ENCODE measurements at regions not wholly inside any gene's neighbourhood (a gene's known extent, or its start where the extent isn't known, plus 50 kb on each side); places are given as distances from the start of the nearest gene placed in this dataset.
"Not testable (repeated sequence)": the region's sequence is repeated elsewhere in the genome, so short reads cannot be mapped to it uniquely, and the experiment has no call there.

DNA sequence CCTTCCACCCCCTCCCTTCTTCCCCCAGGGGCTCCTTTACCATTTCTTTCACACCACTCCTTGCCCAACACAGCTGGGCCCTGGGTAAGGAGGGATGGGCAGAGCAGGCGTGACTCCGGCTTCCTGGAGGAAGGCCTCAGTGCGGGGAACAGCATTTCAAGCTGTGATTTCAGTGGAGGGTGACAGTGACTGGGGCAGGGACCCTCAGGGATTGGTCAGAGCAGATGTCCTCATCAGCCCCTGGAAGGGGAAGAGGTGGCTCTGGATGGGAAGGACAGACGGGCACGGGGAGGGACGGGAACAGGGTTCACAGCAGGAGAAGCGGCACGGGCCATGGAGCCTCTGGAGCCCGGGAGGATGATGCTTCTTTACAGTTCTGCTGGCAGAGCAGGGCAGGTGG is 130.8 kb upstream of the TWIST2 start:
- H3K4me2 ChIP-seq, result no peak overlapping the region
- no peak overlapping the region for H3K4me3 ChIP-seq
- H3K4me1 ChIP-seq, result no peaks in the 10 kb centered on the region
- H4K20me1 ChIP-seq, result no peaks in the 10 kb centered on the region
- no peaks in the 10 kb centered on the region for H3K36me3 ChIP-seq
- no peaks in the 10 kb centered on the region for H3K27me3 ChIP-seq
- peaks cover 0 to 20% (median 5%) of the 10 kb centered on the region in 11 experiments; a peak in 17 of 22 replicates for H3K9me3 ChIP-seq (replicated peaks in 1 of 11)
- no peak for TF ChIP-seq Cebpa-rat (IDR thresholded peaks at IDR 0.05)
- no peak overlapping the region for H3K9ac ChIP-seq
- no peak overlapping the region for H3K27ac ChIP-seq

DNA sequence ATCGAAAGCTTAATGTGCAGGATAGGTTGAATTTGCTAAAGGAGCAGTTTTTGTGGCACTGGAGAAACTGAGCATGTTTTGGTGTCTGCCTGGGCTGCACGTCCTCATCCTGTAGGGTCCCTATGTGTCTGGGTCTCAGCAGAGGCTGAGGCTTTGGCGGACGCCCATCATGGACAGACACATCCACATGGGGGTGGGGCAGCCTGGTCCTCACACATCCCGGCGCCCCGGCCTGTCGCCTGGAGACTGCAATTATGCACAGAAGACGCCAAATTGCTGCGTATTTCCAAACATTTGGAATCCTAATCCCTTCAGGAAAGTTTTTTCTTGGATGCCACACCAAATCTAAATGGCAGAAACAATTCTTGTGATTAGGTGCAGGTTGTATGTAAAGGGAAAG is 128.2 kb upstream of the TWIST2 start:
- no peak overlapping the region for H3K27ac ChIP-seq

DNA sequence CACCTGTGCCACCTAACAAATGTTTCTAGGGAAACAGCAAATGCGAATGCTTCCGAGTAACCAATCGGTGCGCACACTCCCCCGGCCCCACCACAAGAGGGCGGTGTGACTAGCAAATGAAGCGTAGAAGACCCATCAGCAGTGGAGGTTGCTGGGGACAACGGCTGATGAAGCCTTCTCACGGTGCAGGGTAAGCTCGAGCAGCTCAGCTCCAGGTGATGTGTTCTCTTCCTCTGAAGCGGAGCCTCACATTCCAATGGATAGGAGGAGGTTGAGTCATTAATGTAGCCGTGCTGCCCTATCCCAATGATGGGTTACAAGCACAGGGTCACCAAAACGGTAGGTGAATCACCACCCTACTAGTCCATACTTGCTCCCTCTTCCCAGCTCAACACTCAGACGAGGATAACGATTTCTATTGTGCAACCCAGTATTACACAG is 127.6 kb upstream of the TWIST2 start:
- Histone ChIP-seq H3K9ac (no peak overlapping the region), H3K36me3 (0 out of 22 replicates have a peak, but pooled peaks cover 0 to 5% (median 0%) of the 10 kb centered on the region in 11 experiments), H3K4me1 (peaks cover 0 to 25% (median 0%) of the 10 kb centered on the region in 10 experiments; a peak in 6 of 20 replicates), H3K4me3 (no peak overlapping the region), H3K27ac (no peak overlapping the region), H3K27me3 (no peaks in the 10 kb centered on the region), H3K4me2 (no peak overlapping the region), H3K9me3 (replicated peaks in 1 of 11) (peaks cover 9 to 40% (median 21%) of the 10 kb centered on the region in 11 experiments), H4K20me1 (no peaks in the 10 kb centered on the region)
- no peak for TF ChIP-seq Cebpa-rat (IDR thresholded peaks at IDR 0.05)

More for the DNA sequence above, 128.2 kb upstream of the TWIST2 start:
- Histone ChIP-seq H3K9me3 (replicated peaks in 1 of 11) (peaks cover 9 to 35% (median 21%) of the 10 kb centered on the region in 11 experiments), H3K4me1 (peaks cover 0 to 19% (median 0%) of the 10 kb centered on the region in 10 experiments; a peak in 6 of 20 replicates), H3K4me2 (no peak overlapping the region), H4K20me1 (no peaks in the 10 kb centered on the region), H3K9ac (no peak overlapping the region), H3K36me3 (0 out of 22 replicates have a peak, but pooled peaks cover 0 to 5% (median 0%) of the 10 kb centered on the region in 11 experiments), H3K4me3 (no peak overlapping the region), H3K27me3 (no peaks in the 10 kb centered on the region)
- no peak for TF ChIP-seq Cebpa-rat (IDR thresholded peaks at IDR 0.05)

DNA sequence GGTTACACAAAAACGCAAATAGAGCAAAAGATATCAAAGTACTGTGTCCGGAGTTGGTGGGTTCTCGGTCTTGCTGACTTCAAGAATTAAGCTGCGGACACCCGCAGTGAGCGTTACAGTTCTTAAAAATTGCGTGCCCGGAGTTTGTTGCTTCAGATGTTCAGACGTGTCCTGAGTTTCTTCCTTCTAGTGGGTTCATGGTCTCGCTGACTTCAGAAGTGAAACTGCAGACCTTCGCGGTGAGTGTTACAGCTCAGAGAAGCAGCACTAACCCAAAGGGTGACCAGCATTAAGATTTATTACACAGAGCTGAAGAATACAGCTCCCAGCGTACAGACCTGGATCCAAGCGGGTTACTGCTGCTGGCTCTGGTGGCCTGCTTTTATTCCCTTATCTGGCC is 125.7 kb upstream of the TWIST2 start:
- Histone ChIP-seq H3K36me3 (0 out of 22 replicates have a peak, but pooled peaks cover 0 to 5% (median 0%) of the 10 kb centered on the region in 11 experiments), H3K9me3 (replicated peaks in 1 of 11) (peaks cover 9 to 51% (median 26%) of the 10 kb centered on the region in 11 experiments)
- TF ChIP-seq Cebpa-rat (IDR thresholded peaks at IDR 0.05), result no peak

DNA sequence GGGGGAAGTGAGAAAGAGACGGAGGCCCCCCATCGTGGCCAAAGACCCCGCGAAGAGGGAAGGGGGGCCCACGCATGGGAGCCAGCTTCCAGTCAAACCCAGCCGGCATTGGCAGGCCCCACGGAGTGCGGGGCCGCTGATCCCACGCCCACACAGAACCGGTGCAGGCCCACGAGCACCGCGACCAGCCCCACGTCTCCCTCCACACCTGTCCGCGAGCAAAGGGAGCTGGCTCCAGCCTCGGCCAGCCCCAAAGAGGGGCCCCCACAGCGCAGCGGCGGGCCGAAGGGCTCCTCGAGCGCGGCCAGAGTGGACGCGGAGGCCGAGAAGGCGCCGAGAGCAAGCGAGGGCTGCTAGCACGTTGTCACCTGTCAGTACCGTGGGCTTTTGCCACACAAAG is 125.0 kb upstream of the TWIST2 start:
- 0 out of 22 replicates have a peak, but pooled peaks cover 0 to 5% (median 0%) of the 10 kb centered on the region in 11 experiments for H3K36me3 ChIP-seq

More for the DNA sequence above, 125.7 kb upstream of the TWIST2 start:
- Histone ChIP-seq H4K20me1 (no peaks in the 10 kb centered on the region), H3K4me3 (no peak overlapping the region), H3K4me1 (peaks cover 0 to 43% (median 0%) of the 10 kb centered on the region in 10 experiments; a peak in 6 of 20 replicates), H3K27me3 (no peaks in the 10 kb centered on the region), H3K4me2 (no peak overlapping the region), H3K27ac (no peak overlapping the region), H3K9ac (no peak overlapping the region)

DNA sequence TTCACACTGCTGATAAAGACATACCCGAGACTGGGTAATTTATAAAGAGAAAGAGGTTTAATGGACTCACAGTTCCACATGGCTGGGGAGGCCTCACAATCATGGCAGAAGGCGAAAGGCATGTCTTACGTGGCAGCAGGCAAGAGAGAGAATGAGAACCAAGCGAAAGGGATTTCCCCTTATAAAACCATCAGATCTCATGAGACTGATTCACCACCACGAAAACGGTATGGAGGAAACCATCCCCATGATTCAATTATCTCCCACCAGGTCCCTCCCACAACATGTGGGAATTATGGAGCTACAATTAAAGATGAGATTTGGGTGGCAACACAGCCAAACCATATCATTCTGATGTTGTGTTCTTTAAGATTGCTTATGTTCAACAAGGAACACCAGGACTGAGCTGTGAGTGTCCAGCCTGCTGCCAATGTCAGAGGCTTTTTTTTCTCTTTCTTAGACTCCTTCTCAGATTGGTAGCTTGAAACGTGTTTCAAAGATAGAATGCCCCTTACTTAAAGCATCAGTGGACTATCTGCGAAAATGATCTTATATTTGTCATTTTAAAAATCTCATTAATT is 124.1 kb upstream of the TWIST2 start:
- peak overlapping the region in 3 of 11 experiments; percentile 47 to 68 (median 53); a peak in 5 of 22 replicates for H3K27ac ChIP-seq
- H3K9ac ChIP-seq, result peak overlapping the region in 2 of 11 experiments; percentile 23 to 36; a peak in 2 of 22 replicates

More for the DNA sequence above, 125.0 kb upstream of the TWIST2 start:
- no peaks in the 10 kb centered on the region for H4K20me1 ChIP-seq
- no peak overlapping the region for H3K9ac ChIP-seq
- H3K9me3 ChIP-seq (replicated peaks in 1 of 11), result peaks cover 9 to 51% (median 26%) of the 10 kb centered on the region in 11 experiments
- peaks cover 0 to 50% (median 0%) of the 10 kb centered on the region in 10 experiments; a peak in 6 of 20 replicates for H3K4me1 ChIP-seq
- peak overlapping the region in 1 of 11 experiments; percentile 68; a peak in 1 of 22 replicates for H3K27ac ChIP-seq
- no peak overlapping the region for H3K4me3 ChIP-seq
- peak overlapping the region in 2 of 11 experiments; percentile 73 to 80; a peak in 4 of 22 replicates for H3K4me2 ChIP-seq
- no peak for TF ChIP-seq Cebpa-rat (IDR thresholded peaks at IDR 0.05)
- no peaks in the 10 kb centered on the region for H3K27me3 ChIP-seq

DNA sequence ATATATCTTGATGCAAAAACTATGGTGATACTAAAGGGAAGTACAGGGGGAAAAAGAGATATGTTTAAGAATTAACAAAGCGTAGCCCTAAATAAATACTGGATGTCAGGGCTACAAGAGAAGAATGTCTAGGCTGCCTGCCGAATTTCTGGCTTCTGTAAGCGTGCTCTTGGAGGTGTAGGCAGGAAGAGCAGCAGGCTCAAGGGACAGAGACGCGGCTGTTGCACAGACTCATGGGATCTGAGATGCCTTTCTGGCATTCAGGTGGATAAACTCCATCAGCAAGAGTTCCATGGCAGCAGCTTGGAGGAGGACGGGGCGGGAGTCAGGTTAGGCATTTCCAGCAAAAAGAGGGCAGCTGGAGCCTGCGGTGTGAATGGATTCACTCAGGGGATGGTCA is 123.2 kb upstream of the TWIST2 start:
- TF ChIP-seq Cebpa-rat (IDR thresholded peaks at IDR 0.05), result no peak
- H3K9me3 ChIP-seq (replicated peaks in 1 of 11), result peaks cover 9 to 42% (median 26%) of the 10 kb centered on the region in 11 experiments
- H3K36me3 ChIP-seq, result 0 out of 22 replicates have a peak, but pooled peaks cover 0 to 5% (median 0%) of the 10 kb centered on the region in 11 experiments
- peaks cover 0 to 68% (median 0%) of the 10 kb centered on the region in 10 experiments; a peak in 7 of 20 replicates for H3K4me1 ChIP-seq
- no peak overlapping the region for H3K9ac ChIP-seq
- H4K20me1 ChIP-seq, result no peaks in the 10 kb centered on the region
- no peaks in the 10 kb centered on the region; a peak in 1 of 22 replicates for H3K27me3 ChIP-seq
- peak overlapping the region in 3 of 11 experiments; percentile 0 to 80 (median 73); a peak in 5 of 22 replicates for H3K4me2 ChIP-seq
- peak overlapping the region in 1 of 10 experiments; percentile 39; a peak in 1 of 20 replicates for H3K4me3 ChIP-seq
- H3K27ac ChIP-seq, result peak overlapping the region in 3 of 11 experiments; percentile 36 to 68 (median 53); a peak in 5 of 22 replicates

More for the DNA sequence above, 124.1 kb upstream of the TWIST2 start:
- H3K36me3 ChIP-seq, H4K20me1 ChIP-seq, H3K27me3 ChIP-seq: not testable (repeated sequence)
- Histone ChIP-seq H3K4me3 (peak overlapping the region in 1 of 10 experiments; percentile 39; a peak in 1 of 20 replicates), H3K4me1 (peaks cover 0 to 59% (median 0%) of the 10 kb centered on the region in 10 experiments; a peak in 7 of 20 replicates), H3K4me2 (peak overlapping the region in 3 of 11 experiments; percentile 41 to 80 (median 73); a peak in 5 of 22 replicates), H3K9me3 (replicated peaks in 1 of 11) (peaks cover 9 to 51% (median 26%) of the 10 kb centered on the region in 11 experiments)

DNA sequence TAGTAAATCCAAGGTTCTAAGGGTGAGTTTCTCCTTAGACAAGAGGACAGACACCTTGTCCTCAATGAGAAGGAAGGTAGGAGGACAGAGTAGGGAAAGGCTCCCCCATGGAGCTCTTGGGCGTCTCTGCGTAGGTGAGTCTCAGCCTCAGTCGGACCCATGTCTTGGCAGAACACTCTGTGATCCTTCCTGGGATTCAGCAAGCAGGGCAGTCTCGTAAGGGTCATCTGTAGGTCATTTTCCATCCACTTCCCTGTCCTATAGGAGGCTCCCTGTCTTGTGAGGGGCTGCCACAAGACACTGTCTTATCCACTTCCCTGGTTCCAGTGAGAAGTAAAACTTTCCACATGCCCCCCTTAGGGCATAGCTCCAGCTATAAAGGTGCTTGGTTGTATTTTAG is 122.6 kb upstream of the TWIST2 start:
- Histone ChIP-seq H3K9me3 (replicated peaks in 1 of 11) (peaks cover 9 to 46% (median 23%) of the 10 kb centered on the region in 11 experiments), H3K27ac (peak overlapping the region in 1 of 11 experiments; percentile 68; a peak in 1 of 22 replicates), H3K4me1 (peaks cover 0 to 74% (median 0%) of the 10 kb centered on the region in 10 experiments; a peak in 7 of 20 replicates), H3K9ac (no peak overlapping the region), H4K20me1 (no peaks in the 10 kb centered on the region), H3K4me2 (peak overlapping the region in 3 of 11 experiments; percentile 0 to 80 (median 73); a peak in 4 of 22 replicates), H3K27me3 (no peaks in the 10 kb centered on the region; a peak in 1 of 22 replicates), H3K4me3 (peak overlapping the region in 1 of 10 experiments; percentile 39; a peak in 1 of 20 replicates), H3K36me3 (0 out of 22 replicates have a peak, but pooled peaks cover 0 to 5% (median 0%) of the 10 kb centered on the region in 11 experiments)
- no peak for TF ChIP-seq Cebpa-rat (IDR thresholded peaks at IDR 0.05)

Data from BLaER1 treated with 17β-estradiol and CSF1 and Interleukin-3, amounts not matched to agents 10 nM and 100 nM (cell line).